ENCODE measurements at regions not wholly inside any gene's neighbourhood (a gene's known extent, or its start where the extent isn't known, plus 50 kb on each side); places are given as distances from the start of the nearest gene placed in this dataset.
"Not testable (repeated sequence)": the region's sequence is repeated elsewhere in the genome, so short reads cannot be mapped to it uniquely, and the experiment has no call there.

GRCh38 chr16:35157549-35157948, 1698.1 kb downstream of the TP53TG3F start:
- not testable (repeated sequence) for DNase-seq (ENCODE audit: extremely low read depth in 1 of 11, low read depth in 9 of 11, low spot score in 4 of 11)

- not testable (repeated sequence) for DNase-seq (ENCODE audit: extremely low read depth in 1 of 11, low read depth in 9 of 11, low spot score in 4 of 11)
Measured at GRCh38 chr16:35169324-35169723, 1709.9 kb downstream of the TP53TG3F start.

- DNase-seq (ENCODE audit: extremely low read depth in 1 of 11, low read depth in 9 of 11, low spot score in 4 of 11) = not testable (repeated sequence)
Measured at GRCh38 chr16:35170061-35170460, 1710.6 kb downstream of the TP53TG3F start.

- no peak for DNase-seq (ENCODE audit: extremely low read depth in 1 of 11, low read depth in 9 of 11, low spot score in 4 of 11)
Measured at GRCh38 chr16:35170610-35171009, 1711.2 kb downstream of the TP53TG3F start.

- no peak for DNase-seq (ENCODE audit: extremely low read depth in 1 of 11, low read depth in 9 of 11, low spot score in 4 of 11)
Measured at GRCh38 chr16:35171106-35171505, 1711.7 kb downstream of the TP53TG3F start.

GRCh38 chr16:35173295-35173694, 1713.9 kb downstream of the TP53TG3F start:
- DNase-seq (ENCODE audit: extremely low read depth in 1 of 11, low read depth in 9 of 11, low spot score in 4 of 11) = no peak

GRCh38 chr16:35174016-35174415, 1714.6 kb downstream of the TP53TG3F start:
- DNase-seq (ENCODE audit: extremely low read depth in 1 of 11, low read depth in 9 of 11, low spot score in 4 of 11) = no peak

- no peak for DNase-seq (ENCODE audit: extremely low read depth in 1 of 11, low read depth in 9 of 11, low spot score in 4 of 11)
Measured at GRCh38 chr16:35176449-35176848, 1717.0 kb downstream of the TP53TG3F start.

GRCh38 chr16:35177851-35178250, 1718.4 kb downstream of the TP53TG3F start:
- no peak for DNase-seq (ENCODE audit: extremely low read depth in 1 of 11, low read depth in 9 of 11, low spot score in 4 of 11)

GRCh38 chr16:35180970-35181369, 1721.6 kb downstream of the TP53TG3F start:
- DNase-seq (ENCODE audit: extremely low read depth in 1 of 11, low read depth in 9 of 11, low spot score in 4 of 11) = no peak

GRCh38 chr16:35181422-35182030, 1722.1 kb downstream of the TP53TG3F start:
- no peak for DNase-seq (ENCODE audit: extremely low read depth in 1 of 11, low read depth in 9 of 11, low spot score in 4 of 11)

- no peak for DNase-seq (ENCODE audit: extremely low read depth in 1 of 11, low read depth in 9 of 11, low spot score in 4 of 11)
Measured at GRCh38 chr16:35182043-35182677, 1722.7 kb downstream of the TP53TG3F start.

- DNase-seq (ENCODE audit: extremely low read depth in 1 of 11, low read depth in 9 of 11, low spot score in 4 of 11) = no peak
Measured at GRCh38 chr16:35182943-35183550, 1723.6 kb downstream of the TP53TG3F start.

- DNase-seq (ENCODE audit: extremely low read depth in 1 of 11, low read depth in 9 of 11, low spot score in 4 of 11) = no peak
Measured at GRCh38 chr16:35184356-35184870, 1725.0 kb downstream of the TP53TG3F start.

GRCh38 chr16:35185366-35186044, 1726.1 kb downstream of the TP53TG3F start:
- no peak for DNase-seq (ENCODE audit: extremely low read depth in 1 of 11, low read depth in 9 of 11, low spot score in 4 of 11)

- DNase-seq (ENCODE audit: extremely low read depth in 1 of 11, low read depth in 9 of 11, low spot score in 4 of 11) = no peak
Measured at GRCh38 chr16:35186045-35186759, 1726.8 kb downstream of the TP53TG3F start.

GRCh38 chr16:35187665-35188225, 1728.3 kb downstream of the TP53TG3F start:
- DNase-seq (ENCODE audit: extremely low read depth in 1 of 11, low read depth in 9 of 11, low spot score in 4 of 11) = no peak

GRCh38 chr16:35188288-35189155, 1729.1 kb downstream of the TP53TG3F start:
- no peak for DNase-seq (ENCODE audit: extremely low read depth in 1 of 11, low read depth in 9 of 11, low spot score in 4 of 11)
